ENCODE measurements at regions not wholly inside any gene's neighbourhood (a gene's known extent, or its start where the extent isn't known, plus 50 kb on each side); places are given as distances from the start of the nearest gene placed in this dataset.

DNA sequence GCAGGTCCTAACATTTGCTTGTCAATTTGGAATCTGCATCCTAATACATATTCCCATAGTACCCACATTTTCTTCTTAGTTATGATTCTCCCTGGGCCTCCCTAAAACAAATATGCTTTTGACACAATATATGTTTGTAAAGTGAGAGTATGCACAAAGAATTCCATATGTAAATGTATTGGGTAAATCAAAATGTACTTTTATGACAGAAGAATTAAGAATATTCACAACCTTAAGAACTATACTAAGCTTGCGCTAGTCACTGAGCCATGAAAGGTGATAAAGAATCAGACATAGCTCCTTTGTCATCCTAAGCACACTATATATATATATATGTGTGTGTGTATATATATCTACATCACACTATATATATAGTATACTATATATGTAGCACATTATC lies 438.5 kb downstream of the ACTL7B start:
- Histone ChIP-seq H3K36me3 (ENCODE audit: control insufficient read depth in 2 of 2, insufficient read depth in 1 of 2, low read length in 2 of 2) (no peaks in the 10 kb centered on the region), H3K4me1 (ENCODE audit: control insufficient read depth, insufficient read depth, low read length) (no peaks in the 10 kb centered on the region), H3K9me3 (ENCODE audit: control insufficient read depth, insufficient read depth, low read depth, low read length) (no peaks in the 10 kb centered on the region), H3K27ac (ENCODE audit: extremely low read depth, low read depth, low read length) (no peak overlapping the region), H3K4me3 (ENCODE audit: low read depth, low read length) (no peak overlapping the region)
- ChIA-PET CTCF (interaction anchor here (2.0 to 2.4 kb wide), 2 partner anchors 145 to 148 kb away, joined by 6 to 11 read pairs; no protein-coding TSS in a partner anchor), POLR2A (interaction anchor here (0.5 kb wide), 1 partner anchor 402 kb away, joined by 6 read pairs; no protein-coding TSS in a partner anchor)
- no peak for TF ChIP-seq ZNF610 (tag by site-specific recombination; IDR thresholded peaks at IDR 0.05; ENCODE audit: borderline replicate concordance)
- no peak for TF ChIP-seq CTCF (tag by site-specific recombination; IDR thresholded peaks at IDR 0.05)
- TF ChIP-seq TSHZ1 (tag by site-specific recombination; IDR thresholded peaks at IDR 0.05; ENCODE audit: borderline replicate concordance) = no peak
- no peak for TF ChIP-seq ZNF155 (tag by site-specific recombination; IDR thresholded peaks at IDR 0.05)
- TF ChIP-seq ZNF211 (tag by site-specific recombination; IDR thresholded peaks at IDR 0.05; ENCODE audit: low read depth) = no peak
- no peak for TF ChIP-seq SP3 (tag by site-specific recombination; IDR thresholded peaks at IDR 0.05)
- TF ChIP-seq SP2 (tag by site-specific recombination; IDR thresholded peaks at IDR 0.05) = no peak
- TF ChIP-seq ZNF174 (tag by site-specific recombination; IDR thresholded peaks at IDR 0.05) = no peak
- TF ChIP-seq MEIS1 (CRISPR knock-in tag; IDR thresholded peaks at IDR 0.05; ENCODE audit: borderline replicate concordance) = no peak
- TF ChIP-seq ZNF10 (tag by site-specific recombination; IDR thresholded peaks at IDR 0.05) = no peak
- TF ChIP-seq, protein P1, sequence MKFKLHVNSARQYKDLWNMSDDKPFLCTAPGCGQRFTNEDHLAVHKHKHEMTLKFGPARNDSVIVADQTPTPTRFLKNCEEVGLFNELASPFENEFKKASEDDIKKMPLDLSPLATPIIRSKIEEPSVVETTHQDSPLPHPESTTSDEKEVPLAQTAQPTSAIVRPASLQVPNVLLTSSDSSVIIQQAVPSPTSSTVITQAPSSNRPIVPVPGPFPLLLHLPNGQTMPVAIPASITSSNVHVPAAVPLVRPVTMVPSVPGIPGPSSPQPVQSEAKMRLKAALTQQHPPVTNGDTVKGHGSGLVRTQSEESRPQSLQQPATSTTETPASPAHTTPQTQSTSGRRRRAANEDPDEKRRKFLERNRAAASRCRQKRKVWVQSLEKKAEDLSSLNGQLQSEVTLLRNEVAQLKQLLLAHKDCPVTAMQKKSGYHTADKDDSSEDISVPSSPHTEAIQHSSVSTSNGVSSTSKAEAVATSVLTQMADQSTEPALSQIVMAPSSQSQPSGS (tag by site-specific recombination; IDR thresholded peaks at IDR 0.05; ENCODE audit: low read depth) = no peak

DNA sequence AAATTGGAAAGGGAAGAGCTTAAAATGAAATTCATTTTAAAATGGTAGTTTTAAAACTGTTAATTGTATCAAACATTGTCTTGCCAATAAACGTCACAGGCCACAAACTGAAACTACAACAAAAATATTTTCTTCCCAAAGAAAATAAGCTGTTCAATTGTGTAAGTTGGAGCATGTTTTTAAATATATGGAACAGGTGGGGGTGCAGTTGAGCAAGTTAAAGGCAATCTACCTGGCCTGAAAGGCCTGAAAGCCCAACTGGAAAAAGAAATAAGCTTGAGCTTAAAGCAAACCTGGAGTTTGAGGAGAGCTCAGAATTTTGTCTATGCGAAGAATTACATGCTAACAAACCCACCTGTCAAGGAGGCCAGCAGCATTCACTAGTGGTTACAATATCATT lies 439.5 kb downstream of the ACTL7B start:
- Histone ChIP-seq H3K27ac (ENCODE audit: extremely low read depth, low read depth, low read length) (no peak overlapping the region), H3K9me3 (ENCODE audit: control insufficient read depth, insufficient read depth, low read depth, low read length) (no peaks in the 10 kb centered on the region), H3K4me1 (ENCODE audit: control insufficient read depth, insufficient read depth, low read length) (no peaks in the 10 kb centered on the region), H3K4me3 (ENCODE audit: low read depth, low read length) (no peak overlapping the region), H3K36me3 (ENCODE audit: control insufficient read depth in 2 of 2, insufficient read depth in 1 of 2, low read length in 2 of 2) (no peaks in the 10 kb centered on the region)
- POLR2A ChIA-PET = no interaction called here
- TF ChIP-seq ZNF138 (tag by site-specific recombination; IDR thresholded peaks at IDR 0.05; ENCODE audit: borderline replicate concordance) (no peak), ZNF404 (tag by site-specific recombination; IDR thresholded peaks at IDR 0.05) (no peak), MYNN (tag by site-specific recombination; IDR thresholded peaks at IDR 0.05; ENCODE audit: borderline replicate concordance) (no peak), ZBTB7A (tag by site-specific recombination; IDR thresholded peaks at IDR 0.05; ENCODE audit: low read depth) (no peak), ZNF426 (tag by site-specific recombination; IDR thresholded peaks at IDR 0.05) (no peak), GFI1B (tag by site-specific recombination; IDR thresholded peaks at IDR 0.05) (no peak)
- TF ChIP-seq, protein P2, sequence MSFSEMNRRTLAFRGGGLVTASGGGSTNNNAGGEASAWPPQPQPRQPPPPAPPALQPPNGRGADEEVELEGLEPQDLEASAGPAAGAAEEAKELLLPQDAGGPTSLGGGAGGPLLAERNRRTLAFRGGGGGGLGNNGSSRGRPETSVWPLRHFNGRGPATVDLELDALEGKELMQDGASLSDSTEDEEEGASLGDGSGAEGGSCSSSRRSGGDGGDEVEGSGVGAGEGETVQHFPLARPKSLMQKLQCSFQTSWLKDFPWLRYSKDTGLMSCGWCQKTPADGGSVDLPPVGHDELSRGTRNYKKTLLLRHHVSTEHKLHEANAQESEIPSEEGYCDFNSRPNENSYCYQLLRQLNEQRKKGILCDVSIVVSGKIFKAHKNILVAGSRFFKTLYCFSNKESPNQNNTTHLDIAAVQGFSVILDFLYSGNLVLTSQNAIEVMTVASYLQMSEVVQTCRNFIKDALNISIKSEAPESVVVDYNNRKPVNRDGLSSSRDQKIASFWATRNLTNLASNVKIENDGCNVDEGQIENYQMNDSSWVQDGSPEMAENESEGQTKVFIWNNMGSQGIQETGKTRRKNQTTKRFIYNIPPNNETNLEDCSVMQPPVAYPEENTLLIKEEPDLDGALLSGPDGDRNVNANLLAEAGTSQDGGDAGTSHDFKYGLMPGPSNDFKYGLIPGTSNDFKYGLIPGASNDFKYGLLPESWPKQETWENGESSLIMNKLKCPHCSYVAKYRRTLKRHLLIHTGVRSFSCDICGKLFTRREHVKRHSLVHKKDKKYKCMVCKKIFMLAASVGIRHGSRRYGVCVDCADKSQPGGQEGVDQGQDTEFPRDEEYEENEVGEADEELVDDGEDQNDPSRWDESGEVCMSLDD (tag by site-specific recombination; IDR thresholded peaks at IDR 0.05) = no peak
- CTCF ChIA-PET = interaction anchor here (0.7 to 2.4 kb wide), 9 partner anchors 12 to 763 kb away, joined by 3 to 11 read pairs (median 4); no protein-coding TSS in a partner anchor
